ENCODE measurements at regions not wholly inside any gene's neighbourhood (a gene's known extent, or its start where the extent isn't known, plus 50 kb on each side); places are given as distances from the start of the nearest gene placed in this dataset.

GRCh38 chr16:80125677-80126076 is 415.1 kb upstream of the DYNLRB2 start:
- H3K4me1 Mint-ChIP-seq (ENCODE audit: unreplicated experiment), result no peaks in the 10 kb centered on the region
- no peak overlapping the region for H3K4me3 Mint-ChIP-seq (ENCODE audit: unreplicated experiment)
- no peak overlapping the region for H3K27ac Mint-ChIP-seq (ENCODE audit: unreplicated experiment)
- TF ChIP-seq, protein P1, sequence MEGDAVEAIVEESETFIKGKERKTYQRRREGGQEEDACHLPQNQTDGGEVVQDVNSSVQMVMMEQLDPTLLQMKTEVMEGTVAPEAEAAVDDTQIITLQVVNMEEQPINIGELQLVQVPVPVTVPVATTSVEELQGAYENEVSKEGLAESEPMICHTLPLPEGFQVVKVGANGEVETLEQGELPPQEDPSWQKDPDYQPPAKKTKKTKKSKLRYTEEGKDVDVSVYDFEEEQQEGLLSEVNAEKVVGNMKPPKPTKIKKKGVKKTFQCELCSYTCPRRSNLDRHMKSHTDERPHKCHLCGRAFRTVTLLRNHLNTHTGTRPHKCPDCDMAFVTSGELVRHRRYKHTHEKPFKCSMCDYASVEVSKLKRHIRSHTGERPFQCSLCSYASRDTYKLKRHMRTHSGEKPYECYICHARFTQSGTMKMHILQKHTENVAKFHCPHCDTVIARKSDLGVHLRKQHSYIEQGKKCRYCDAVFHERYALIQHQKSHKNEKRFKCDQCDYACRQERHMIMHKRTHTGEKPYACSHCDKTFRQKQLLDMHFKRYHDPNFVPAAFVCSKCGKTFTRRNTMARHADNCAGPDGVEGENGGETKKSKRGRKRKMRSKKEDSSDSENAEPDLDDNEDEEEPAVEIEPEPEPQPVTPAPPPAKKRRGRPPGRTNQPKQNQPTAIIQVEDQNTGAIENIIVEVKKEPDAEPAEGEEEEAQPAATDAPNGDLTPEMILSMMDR (IDR thresholded peaks at IDR 0.05; ENCODE audit: unreplicated experiment), result no peak
- H3K27me3 Mint-ChIP-seq (ENCODE audit: unreplicated experiment), result peaks cover 3% of the 10 kb centered on the region
- no peaks in the 10 kb centered on the region for H3K36me3 Mint-ChIP-seq (ENCODE audit: low read depth, unreplicated experiment)
- no peak for DNase-seq (ENCODE audit: low spot score)
- no peaks in the 10 kb centered on the region for H3K9me3 Mint-ChIP-seq (ENCODE audit: unreplicated experiment)

DNA sequence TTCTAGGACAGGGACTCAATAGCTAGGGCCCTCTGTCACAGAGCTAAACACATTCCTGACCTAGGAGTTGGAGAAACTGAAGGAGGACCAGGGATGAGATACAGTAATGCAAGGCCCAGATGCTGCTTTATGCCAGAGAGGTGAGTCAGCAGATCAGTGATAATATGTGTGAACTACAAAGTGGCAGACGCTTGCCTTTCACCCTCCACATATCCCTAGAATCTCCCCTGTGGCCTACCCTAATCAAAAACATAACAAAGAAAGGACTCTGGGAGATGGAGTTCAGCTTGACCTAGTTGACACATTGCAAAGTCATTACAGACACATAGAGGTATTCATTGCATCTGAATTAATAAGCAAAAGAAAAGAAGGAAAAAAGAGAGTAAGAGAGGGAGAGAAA is 417.6 kb upstream of the DYNLRB2 start:
- H3K27me3 Mint-ChIP-seq (ENCODE audit: unreplicated experiment), result peaks cover 5% of the 10 kb centered on the region
- no peaks in the 10 kb centered on the region for H3K9me3 Mint-ChIP-seq (ENCODE audit: unreplicated experiment)
- TF ChIP-seq, protein P1 (IDR thresholded peaks at IDR 0.05; ENCODE audit: unreplicated experiment), result no peak
- DNase-seq (ENCODE audit: low spot score), result no peak
- H3K4me1 Mint-ChIP-seq (ENCODE audit: unreplicated experiment), result no peaks in the 10 kb centered on the region
- no peak overlapping the region for H3K27ac Mint-ChIP-seq (ENCODE audit: unreplicated experiment)
- no peak overlapping the region for H3K4me3 Mint-ChIP-seq (ENCODE audit: unreplicated experiment)
- H3K36me3 Mint-ChIP-seq (ENCODE audit: low read depth, unreplicated experiment), result no peaks in the 10 kb centered on the region

DNA sequence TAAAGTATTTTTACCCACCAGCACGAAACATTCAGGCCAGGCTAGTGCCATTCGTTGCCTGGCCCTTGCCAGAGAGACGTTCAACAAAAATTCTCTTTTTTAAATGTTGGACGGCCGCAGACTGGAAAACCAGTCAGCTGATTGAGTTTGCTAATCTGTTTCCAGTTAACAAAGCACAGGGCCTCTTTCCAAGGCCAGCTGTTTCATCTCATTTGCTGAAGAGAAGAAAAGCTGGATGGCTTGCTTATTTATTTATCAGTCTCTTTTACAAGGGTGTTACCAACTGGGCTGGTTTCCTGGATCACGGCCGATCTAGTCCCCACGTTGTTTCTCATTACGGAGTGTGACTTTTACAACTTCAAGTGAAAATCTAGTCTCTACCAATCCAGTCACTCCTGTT is 418.7 kb upstream of the DYNLRB2 start:
- TF ChIP-seq, protein P1 (IDR thresholded peaks at IDR 0.05; ENCODE audit: unreplicated experiment), result no peak
- no peak overlapping the region for H3K4me3 Mint-ChIP-seq (ENCODE audit: unreplicated experiment)
- H3K9me3 Mint-ChIP-seq (ENCODE audit: unreplicated experiment), result no peaks in the 10 kb centered on the region
- H3K27ac Mint-ChIP-seq (ENCODE audit: unreplicated experiment), result no peak overlapping the region
- peaks cover 3% of the 10 kb centered on the region for H3K27me3 Mint-ChIP-seq (ENCODE audit: unreplicated experiment)
- H3K36me3 Mint-ChIP-seq (ENCODE audit: low read depth, unreplicated experiment), result no peaks in the 10 kb centered on the region
- no peaks in the 10 kb centered on the region for H3K4me1 Mint-ChIP-seq (ENCODE audit: unreplicated experiment)
- no peak for DNase-seq (ENCODE audit: low spot score)

DNA sequence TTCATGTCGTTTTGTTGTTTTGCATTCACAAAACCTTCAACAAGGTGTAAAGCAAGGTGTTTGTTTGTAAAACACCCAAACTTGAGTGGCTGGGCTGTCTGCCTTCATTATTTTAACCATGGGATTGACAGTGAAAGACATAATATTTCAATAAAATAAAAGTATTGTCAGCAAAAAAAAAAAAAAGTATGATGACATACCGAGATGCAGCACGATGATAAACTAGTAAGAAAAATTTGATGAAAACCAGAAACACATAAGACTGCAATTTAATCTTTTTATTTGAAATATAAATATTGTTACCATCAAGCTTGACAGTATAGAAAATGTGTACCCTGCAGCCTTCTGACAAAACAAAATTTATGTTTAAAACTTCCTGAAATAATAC is 419.3 kb upstream of the DYNLRB2 start:
- TF ChIP-seq, protein P1 (IDR thresholded peaks at IDR 0.05; ENCODE audit: unreplicated experiment), result no peak
- H3K27me3 Mint-ChIP-seq (ENCODE audit: unreplicated experiment), result peaks cover 3% of the 10 kb centered on the region
- H3K27ac Mint-ChIP-seq (ENCODE audit: unreplicated experiment), result no peak overlapping the region
- no peaks in the 10 kb centered on the region for H3K4me1 Mint-ChIP-seq (ENCODE audit: unreplicated experiment)
- no peaks in the 10 kb centered on the region for H3K36me3 Mint-ChIP-seq (ENCODE audit: low read depth, unreplicated experiment)
- DNase-seq (ENCODE audit: low spot score), result no peak
- no peak overlapping the region for H3K4me3 Mint-ChIP-seq (ENCODE audit: unreplicated experiment)
- H3K9me3 Mint-ChIP-seq (ENCODE audit: unreplicated experiment), result no peaks in the 10 kb centered on the region

- no peaks in the 10 kb centered on the region for H3K4me1 Mint-ChIP-seq (ENCODE audit: unreplicated experiment)
- peaks cover 3% of the 10 kb centered on the region for H3K27me3 Mint-ChIP-seq (ENCODE audit: unreplicated experiment)
- H3K27ac Mint-ChIP-seq (ENCODE audit: unreplicated experiment), result no peak overlapping the region
These were observed 419.8 kb upstream of the DYNLRB2 start for GRCh38 chr16:80120899-80121521.

More at GRCh38 chr16:80120899-80121521, 419.8 kb upstream of the DYNLRB2 start:
- H3K4me3 Mint-ChIP-seq (ENCODE audit: unreplicated experiment), result no peak overlapping the region
- TF ChIP-seq, protein P1 (IDR thresholded peaks at IDR 0.05; ENCODE audit: unreplicated experiment), result no peak
- H3K36me3 Mint-ChIP-seq (ENCODE audit: low read depth, unreplicated experiment), result no peaks in the 10 kb centered on the region
- DNase-seq (ENCODE audit: low spot score), result no peak
- no peaks in the 10 kb centered on the region for H3K9me3 Mint-ChIP-seq (ENCODE audit: unreplicated experiment)

All from endothelial cell (in vitro differentiated cells).